ENCODE measurements at regions not wholly inside any gene's neighbourhood (a gene's known extent, or its start where the extent isn't known, plus 50 kb on each side); places are given as distances from the start of the nearest gene placed in this dataset.
"Not testable (repeated sequence)": the region's sequence is repeated elsewhere in the genome, so short reads cannot be mapped to it uniquely, and the experiment has no call there.

- ATAC-seq, result no peak
- DNase-seq (ENCODE audit: low spot score), result no peak
Observed at GRCh38 chr1:188117436-188117835, 1288.7 kb downstream of the PLA2G4A start.

GRCh38 chr1:188122646-188123045 lies 1293.9 kb downstream of the PLA2G4A start:
- no peak for ATAC-seq
- DNase-seq (ENCODE audit: low spot score), result no peak

GRCh38 chr1:188127507-188127906 lies 1298.8 kb downstream of the PLA2G4A start:
- DNase-seq (ENCODE audit: low spot score), result no peak

GRCh38 chr1:188128761-188129160 lies 1300.0 kb downstream of the PLA2G4A start:
- DNase-seq (ENCODE audit: low spot score) (no peak), ATAC-seq (no peak)

More at GRCh38 chr1:188127507-188127906, 1298.8 kb downstream of the PLA2G4A start:
- no peak for ATAC-seq

GRCh38 chr1:188129856-188130838 lies 1301.4 kb downstream of the PLA2G4A start:
- ATAC-seq (no peak), DNase-seq (ENCODE audit: low spot score) (no peak)

- DNase-seq (ENCODE audit: low spot score), result no peak
- ATAC-seq, result no peak
Observed at GRCh38 chr1:188137221-188137620, 1308.5 kb downstream of the PLA2G4A start.

- ATAC-seq, result no peak
- no peak for DNase-seq (ENCODE audit: low spot score)
Observed at GRCh38 chr1:188140958-188141357, 1312.2 kb downstream of the PLA2G4A start.

GRCh38 chr1:188154196-188154595 lies 1325.4 kb downstream of the PLA2G4A start:
- ATAC-seq (no peak), DNase-seq (ENCODE audit: low spot score) (no peak)

GRCh38 chr1:188154761-188155160 lies 1326.0 kb downstream of the PLA2G4A start:
- DNase-seq (ENCODE audit: low spot score) (no peak), ATAC-seq (no peak)

- ATAC-seq (peak; percentile 32), DNase-seq (ENCODE audit: low spot score) (no peak)
Observed at GRCh38 chr1:188155261-188155660, 1326.5 kb downstream of the PLA2G4A start.

- DNase-seq (ENCODE audit: low spot score) (no peak), ATAC-seq (no peak)
Observed at GRCh38 chr1:188164459-188164858, 1335.7 kb downstream of the PLA2G4A start.

- no peak for ATAC-seq
- no peak for DNase-seq (ENCODE audit: low spot score)
Observed at GRCh38 chr1:188166654-188167053, 1337.9 kb downstream of the PLA2G4A start.

- no peak for ATAC-seq
- DNase-seq (ENCODE audit: low spot score), result no peak
Observed at GRCh38 chr1:188169971-188170370, 1341.2 kb downstream of the PLA2G4A start.

GRCh38 chr1:188170411-188170810 lies 1341.7 kb downstream of the PLA2G4A start:
- DNase-seq (ENCODE audit: low spot score) (no peak), ATAC-seq (no peak)

- DNase-seq (ENCODE audit: low spot score) (no peak), ATAC-seq (no peak)
Observed at GRCh38 chr1:188170935-188171334, 1342.2 kb downstream of the PLA2G4A start.

- ATAC-seq; DNase-seq (ENCODE audit: low spot score): not testable (repeated sequence)
Observed at GRCh38 chr1:188182063-188182462, 1353.3 kb downstream of the PLA2G4A start.

GRCh38 chr1:188188317-188188716 lies 1359.6 kb downstream of the PLA2G4A start:
- ATAC-seq (no peak), DNase-seq (ENCODE audit: low spot score) (no peak)

GRCh38 chr1:188194916-188195315 lies 1366.2 kb downstream of the PLA2G4A start:
- no peak for DNase-seq (ENCODE audit: low spot score)
- ATAC-seq, result no peak

- ATAC-seq (no peak), DNase-seq (ENCODE audit: low spot score) (no peak)
Observed at GRCh38 chr1:188218289-188218688, 1389.5 kb downstream of the PLA2G4A start.

- DNase-seq (ENCODE audit: low spot score) (no peak), ATAC-seq (no peak)
Observed at GRCh38 chr1:188220051-188220450, 1391.3 kb downstream of the PLA2G4A start.

- DNase-seq (ENCODE audit: low spot score), result no peak
Observed at GRCh38 chr1:188224263-188224662, 1395.5 kb downstream of the PLA2G4A start.

GRCh38 chr1:188225975-188226374 lies 1397.2 kb downstream of the PLA2G4A start:
- DNase-seq (ENCODE audit: low spot score) (no peak), ATAC-seq (no peak)

More at GRCh38 chr1:188224263-188224662, 1395.5 kb downstream of the PLA2G4A start:
- ATAC-seq, result no peak

All from left lobe of liver (tissue), 2 donors.